ENCODE measurements at regions not wholly inside any gene's neighbourhood (a gene's known extent, or its start where the extent isn't known, plus 50 kb on each side); places are given as distances from the start of the nearest gene placed in this dataset.
A peak's percentile ranks its signal among the peaks of the same experiment; 100 is the strongest.
"Not testable (repeated sequence)": the region's sequence is repeated elsewhere in the genome, so short reads cannot be mapped to it uniquely, and the experiment has no call there.

GRCh38 chr7:131057794-131058070, 269.9 kb upstream of the MKLN1 start:
- no peak for DNase-seq

DNA sequence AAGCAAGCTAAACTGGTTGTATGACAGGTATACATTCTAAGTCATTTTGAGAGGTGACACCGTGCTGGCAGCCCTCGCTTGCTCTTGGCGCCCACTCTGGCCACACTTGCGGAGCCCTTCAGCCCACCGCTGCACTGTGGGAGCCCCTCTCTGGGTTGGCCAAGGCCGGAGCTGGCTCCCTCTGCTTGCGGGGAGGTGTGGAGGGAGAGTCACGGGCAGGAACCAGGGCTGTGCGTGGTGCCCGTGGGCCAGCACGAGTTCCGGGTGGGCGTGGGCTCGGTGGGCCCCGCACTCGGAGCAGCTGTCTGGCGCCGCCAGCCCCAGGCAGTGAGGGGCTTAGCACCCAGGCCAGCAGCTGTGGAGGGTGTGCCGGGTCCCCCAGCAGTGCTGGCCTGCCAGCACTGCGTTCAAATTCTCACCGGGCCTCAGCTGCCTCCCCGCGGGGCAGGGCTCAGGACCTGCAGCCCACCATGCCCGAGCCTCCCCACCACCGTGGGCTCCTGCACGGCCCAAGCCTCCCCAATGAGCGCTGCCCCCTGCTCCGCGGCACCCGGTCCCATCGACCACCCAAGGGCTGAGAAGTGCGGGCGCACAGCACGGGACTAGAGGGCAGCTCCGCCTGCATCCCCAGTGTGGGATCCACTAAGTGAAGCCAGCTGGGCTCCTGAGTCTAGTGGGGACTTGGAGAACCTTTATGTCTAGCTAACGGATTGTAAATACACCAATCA, 269.0 kb upstream of the MKLN1 start:
- peak; percentile 21 for DNase-seq

DNA sequence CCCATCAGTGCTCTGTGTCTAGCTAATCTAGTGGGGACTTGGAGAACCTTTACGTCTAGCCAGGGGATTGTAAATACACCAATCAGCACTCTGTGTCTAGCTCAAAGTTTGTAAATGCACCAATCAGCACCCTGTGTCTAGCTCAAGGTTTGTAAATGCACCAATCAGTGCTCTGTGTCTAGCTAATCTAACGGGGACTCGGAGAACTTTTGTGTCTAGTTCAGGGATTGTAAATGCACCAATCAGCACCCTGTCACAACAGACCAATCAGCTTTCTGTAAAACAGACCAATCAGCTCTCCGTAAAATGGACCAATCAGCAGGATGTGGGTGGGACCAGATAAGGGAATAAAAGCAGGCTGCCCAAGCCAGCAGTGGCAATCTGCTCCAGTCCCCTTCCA, 268.3 kb upstream of the MKLN1 start:
- DNase-seq, result not testable (repeated sequence)

DNA sequence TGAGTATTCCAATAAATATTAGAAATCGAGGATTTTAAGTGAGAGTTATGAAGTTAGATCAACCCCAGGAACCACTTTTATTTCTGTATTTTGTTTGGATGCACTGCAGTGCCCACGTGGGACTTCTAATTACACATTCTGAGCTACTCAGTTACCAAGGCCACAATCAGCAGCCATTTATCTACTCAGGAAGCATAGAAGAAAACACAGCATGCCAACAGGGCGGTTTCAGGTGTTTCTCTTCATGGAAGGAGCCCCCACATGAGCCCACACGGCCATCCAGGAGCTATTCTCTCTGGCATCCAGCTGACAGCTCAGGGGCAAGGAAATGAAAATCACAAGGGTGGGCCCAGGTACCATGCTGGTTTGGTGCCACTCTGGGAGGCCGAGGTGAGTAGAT, 266.5 kb upstream of the MKLN1 start:
- no peak for DNase-seq

- no peak for DNase-seq
Measured at GRCh38 chr7:131061818-131062217, 265.9 kb upstream of the MKLN1 start.

DNA sequence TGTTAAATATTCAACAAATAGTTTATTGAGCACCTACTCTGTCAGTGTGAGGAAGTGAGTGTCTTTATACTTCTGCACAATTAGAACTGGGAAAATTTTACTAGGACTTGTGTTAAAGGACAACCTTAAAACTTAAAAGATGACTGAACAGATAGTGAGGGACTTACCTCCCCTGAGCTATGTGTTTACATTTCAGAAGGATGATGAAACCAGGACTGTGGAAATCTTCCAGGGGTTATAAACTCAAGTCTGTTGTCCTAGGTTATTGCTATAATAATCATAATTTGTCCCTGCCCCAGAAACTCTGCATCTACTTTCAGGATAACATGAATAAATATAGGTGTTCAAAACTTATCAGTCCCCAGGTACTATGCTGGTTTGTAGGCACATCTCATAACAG, 261.0 kb upstream of the MKLN1 start:
- no peak for DNase-seq

DNA sequence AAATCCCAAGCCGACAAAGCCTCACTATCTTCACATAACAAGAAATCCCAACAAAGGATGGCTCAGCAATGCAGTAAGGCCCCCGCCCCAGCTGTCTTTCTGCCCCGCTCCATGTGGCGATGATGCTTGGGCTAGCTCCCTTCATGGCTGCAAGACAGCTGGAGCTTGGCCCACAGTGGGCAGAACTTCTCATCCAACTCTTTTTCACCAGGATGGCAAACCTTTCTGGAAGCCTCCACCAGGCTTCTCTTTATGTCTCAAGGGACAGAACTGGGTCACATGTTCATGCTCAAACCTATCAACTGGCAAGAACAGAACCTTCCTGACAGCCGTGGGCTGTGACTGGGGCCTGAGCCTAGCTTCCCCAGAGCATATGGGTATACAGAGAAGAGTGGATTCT, 260.5 kb upstream of the MKLN1 start:
- no peak for DNase-seq

GRCh38 chr7:131068604-131069021, 259.1 kb upstream of the MKLN1 start:
- DNase-seq, result no peak

- no peak for DNase-seq
Measured at GRCh38 chr7:131071786-131072504, 255.7 kb upstream of the MKLN1 start.

DNA sequence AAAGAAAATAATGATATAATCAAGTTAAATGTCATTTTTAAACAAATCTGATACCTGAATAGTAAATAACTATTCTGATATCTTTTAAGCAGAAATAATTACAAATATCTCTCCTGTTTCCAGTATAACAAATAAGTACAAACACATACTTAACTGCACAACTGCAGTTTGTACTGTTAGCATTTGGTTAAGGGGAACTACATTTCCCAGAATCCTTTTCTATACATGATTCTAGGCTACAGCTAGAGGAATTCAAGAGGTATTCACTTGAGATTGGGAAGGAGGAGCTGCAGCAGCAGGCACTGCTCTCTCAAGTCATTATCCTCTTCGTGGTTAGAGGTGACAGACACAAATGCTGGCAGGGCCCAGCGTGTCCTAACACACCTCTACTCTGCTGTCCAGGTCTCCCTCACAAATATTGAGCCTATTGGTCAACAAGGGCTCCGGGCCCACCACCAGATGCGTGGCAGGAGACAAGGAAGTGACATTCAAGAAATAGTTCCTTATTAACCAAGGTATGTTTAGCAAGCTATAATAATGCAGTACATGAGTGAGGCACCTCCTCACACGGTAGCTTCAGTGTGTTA, 255.1 kb upstream of the MKLN1 start:
- no peak for DNase-seq

GRCh38 chr7:131074043-131074442, 253.6 kb upstream of the MKLN1 start:
- no peak for DNase-seq

GRCh38 chr7:131074585-131074984, 253.1 kb upstream of the MKLN1 start:
- DNase-seq, result no peak

GRCh38 chr7:131075406-131075805, 252.3 kb upstream of the MKLN1 start:
- no peak for DNase-seq

DNA sequence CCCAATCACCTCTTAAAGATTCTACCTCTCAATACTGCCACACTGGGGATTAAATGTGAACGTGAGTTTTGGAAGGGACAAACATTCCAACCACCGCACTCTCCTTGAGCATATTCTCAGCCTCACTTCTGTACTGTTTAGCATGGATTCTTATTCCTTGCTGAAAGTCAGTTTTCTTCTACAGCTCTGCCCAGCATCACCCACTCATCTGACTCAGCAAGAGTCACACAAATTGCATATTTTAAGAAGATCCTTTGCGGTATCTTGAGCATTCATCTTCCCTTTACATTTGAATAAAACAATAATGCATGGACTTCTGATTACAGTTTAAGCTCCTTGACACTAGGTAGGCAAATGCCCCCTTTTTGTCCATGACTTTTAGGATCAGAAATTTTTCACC, 251.6 kb upstream of the MKLN1 start:
- DNase-seq, result no peak

GRCh38 chr7:131076711-131077181, 250.9 kb upstream of the MKLN1 start:
- no peak for DNase-seq

- DNase-seq, result no peak
Measured at GRCh38 chr7:131077735-131078134, 249.9 kb upstream of the MKLN1 start.

DNA sequence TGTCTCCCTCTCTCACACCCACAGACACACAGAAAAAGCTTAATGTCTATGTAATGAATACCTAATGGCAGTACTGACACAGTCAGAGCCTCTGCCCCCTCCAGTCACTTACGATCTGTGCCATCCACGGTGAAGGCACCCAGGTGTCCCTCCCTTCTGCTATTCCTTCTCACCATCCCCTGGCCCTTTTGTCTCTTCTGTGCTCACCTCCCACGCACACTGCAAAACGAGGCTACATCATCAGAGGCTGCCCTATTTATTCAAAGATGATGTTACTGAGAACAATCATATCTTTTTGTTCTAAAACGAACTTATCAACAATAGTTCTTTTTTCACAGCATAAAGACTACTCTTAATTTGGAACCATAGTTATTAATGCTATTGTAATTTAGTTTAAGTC, 246.9 kb upstream of the MKLN1 start:
- no peak for DNase-seq

DNA sequence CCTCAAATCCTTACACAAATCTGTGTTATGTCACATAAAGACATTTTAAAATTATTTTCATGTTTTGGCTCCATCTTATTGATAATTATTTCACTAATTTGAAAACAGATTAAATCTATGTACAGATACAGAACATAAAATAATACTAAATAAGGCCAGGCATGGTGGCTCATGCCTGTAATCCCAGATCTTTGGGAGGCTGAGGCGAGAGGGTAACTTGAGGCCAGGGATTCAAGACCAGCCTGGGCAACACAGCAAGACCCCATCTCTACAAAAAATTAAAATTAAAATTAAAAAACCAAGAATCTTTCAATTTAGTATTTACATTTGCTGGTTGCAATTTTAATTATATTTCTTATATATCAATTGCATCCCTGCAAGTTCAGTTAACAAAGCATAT, 246.4 kb upstream of the MKLN1 start:
- no peak for DNase-seq

- DNase-seq, result no peak
Measured at GRCh38 chr7:131083781-131084180, 243.9 kb upstream of the MKLN1 start.

GRCh38 chr7:131084336-131084735, 243.3 kb upstream of the MKLN1 start:
- DNase-seq, result not testable (repeated sequence)

- DNase-seq, result no peak
Measured at GRCh38 chr7:131087756-131088658, 239.7 kb upstream of the MKLN1 start.

GRCh38 chr7:131090188-131090587, 237.5 kb upstream of the MKLN1 start:
- DNase-seq, result no peak

Measured in activated gamma-delta T cell (primary cell).